Prostate gland (tissue), 2 donors: ENCODE measurements at regions not wholly inside any gene's neighbourhood (a gene's known extent, or its start where the extent isn't known, plus 50 kb on each side); places are given as distances from the start of the nearest gene placed in this dataset.

Experiments used
- CTCF ChIP-seq, 4 experiments: fragments of 200-600 bp in 2 of 4; fragments of 450-650 bp in 2 of 4; sonication (generic) in 2 of 4; IDR thresholded peaks; 1 replicate in 3 of 4; 2 replicates in 1 of 4; pipeline ENCODE4 v1.5.1; 2016 to 2019; ENCODE audit warnings: antibody characterized with exemption in 4 of 4, mild to moderate bottlenecking in 2 of 4, moderate library complexity in 2 of 4
- POLR2A ChIP-seq: fragments of 450-650 bp; IDR thresholded peaks from one replicate; pipeline ENCODE4 v1.6.1; 2016; ENCODE audit warnings: antibody characterized with exemption, mild to moderate bottlenecking
- POLR2AphosphoS5 ChIP-seq: sonication (generic); formaldehyde crosslinking; IDR thresholded peaks from one replicate; pipeline ENCODE4 v1.6.1; 2017; ENCODE audit warnings: antibody characterized with exemption

GRCh38 chr15:98150536-98150935 lies 190.0 kb downstream of the ARRDC4 start:
- TF ChIP-seq CTCF (IDR thresholded peaks at IDR 0.05): no peak
- no peak for TF ChIP-seq POLR2A
- TF ChIP-seq POLR2AphosphoS5: no peak
